K562 (cell line): ENCODE measurements at regions not wholly inside any gene's neighbourhood (a gene's known extent, or its start where the extent isn't known, plus 50 kb on each side); places are given as distances from the start of the nearest gene placed in this dataset.
A peak's percentile ranks its signal among the peaks of the same experiment; 100 is the strongest.

Source experiments
- BACH1 ChIP-seq: fragments of 200-800 bp; sonication (Bioruptor generic); IDR thresholded peaks from 2 replicates; pipeline ENCODE4 v1.6.1; 2016; ENCODE audit warnings: missing genetic modification characterization, missing compliant biosample characterization
- CBFA2T3 ChIP-seq: fragments of 450-650 bp; IDR thresholded peaks from 2 replicates; pipeline ENCODE4 v1.6.1; 2017
- CBFB ChIP-seq: sonication (generic); formaldehyde crosslinking; IDR thresholded peaks from 2 replicates; pipeline ENCODE4 v1.4.0; 2020; ENCODE audit warnings: mild to moderate bottlenecking, missing genetic modification reagents
- CCAR2 ChIP-seq: fragments of 200-400 bp; formaldehyde crosslinking; IDR thresholded peaks from 2 replicates; pipeline ENCODE4 v1.6.1; 2017; ENCODE audit warnings: mild to moderate bottlenecking, low read depth, low read length
- CHD4 ChIP-seq: fragments of 200-600 bp; sonication (generic); IDR thresholded peaks from 3 replicates; pipeline ENCODE4 v1.6.1; 2012; ENCODE audit warnings: low read depth, mild to moderate bottlenecking, mixed read lengths, low read length, inconsistent platforms; ENCODE audit not compliant: insufficient read depth, insufficient replicate concordance, poor library complexity, severe bottlenecking
- CXXC5 ChIP-seq: fragments of 250-450 bp; sonication (Bioruptor Pico); IDR thresholded peaks from 2 replicates; pipeline ENCODE4 v1.8.0; 2022; ENCODE audit warnings: inconsistent platforms, mild to moderate bottlenecking, moderate library complexity
- DIDO1 ChIP-seq: fragments of 450-650 bp; IDR thresholded peaks from 2 replicates; pipeline ENCODE4 v1.6.1; 2016; ENCODE audit warnings: low read depth, missing biosample characterization, missing genetic modification characterization
- ESRRB ChIP-seq: fragments of 250-450 bp; sonication (Bioruptor Pico); IDR thresholded peaks from 2 replicates; pipeline ENCODE4 v1.5.0; 2020; ENCODE audit warnings: mild to moderate bottlenecking, moderate library complexity, borderline replicate concordance
- EWSR1 ChIP-seq: fragments of 450-650 bp; IDR thresholded peaks from 2 replicates; pipeline ENCODE4 v1.6.1; 2018; ENCODE audit warnings: borderline replicate concordance, mild to moderate bottlenecking, low read depth, moderate library complexity; ENCODE audit not compliant: partially characterized antibody
- FOXJ2 ChIP-seq: fragments of 200-800 bp; sonication (Bioruptor generic); IDR thresholded peaks from 2 replicates; pipeline ENCODE4 v1.6.1; 2016; ENCODE audit warnings: missing genetic modification characterization, missing compliant biosample characterization
- FOXK1 ChIP-seq: sonication (generic); formaldehyde crosslinking; IDR thresholded peaks from 2 replicates; pipeline ENCODE4 v1.8.0; 2022; ENCODE audit warnings: missing genetic modification reagents, mild to moderate bottlenecking, borderline replicate concordance
- FOXM1 ChIP-seq, 2 experiments: fragments of 450-650 bp in 1 of 2; sonication (generic) in 1 of 2; formaldehyde crosslinking in 1 of 2; IDR thresholded peaks; 2 replicates each; pipeline versions ENCODE4 v1.6.1 to v1.9.0; 2017 to 2022; ENCODE audit warnings: low read depth in 2 of 2, mild to moderate bottlenecking in 2 of 2, missing genetic modification reagents in 1 of 2, moderate library complexity in 1 of 2
- HOMEZ ChIP-seq: fragments of 250-450 bp; sonication (Bioruptor Pico); IDR thresholded peaks from 2 replicates; pipeline ENCODE4 v1.4.0; 2020; ENCODE audit warnings: mild to moderate bottlenecking, moderate library complexity
- PTTG1 ChIP-seq: fragments of 450-650 bp; IDR thresholded peaks from 2 replicates; pipeline ENCODE4 v1.6.1; 2016; ENCODE audit warnings: low read depth, mild to moderate bottlenecking, missing genetic modification characterization, missing compliant biosample characterization
- RBM25 ChIP-seq: fragments of 200-400 bp; formaldehyde crosslinking; IDR thresholded peaks from 2 replicates; pipeline ENCODE4 v1.6.1; 2018; ENCODE audit warnings: low read length, low read depth, moderate library complexity; ENCODE audit not compliant: severe bottlenecking
- RCOR1 ChIP-seq, 2 experiments: IDR thresholded peaks; 2 replicates each; pipeline ENCODE4 v1.6.1; 2012; ENCODE audit warnings: low read depth in 2 of 2, low read length in 2 of 2, borderline replicate concordance in 1 of 2, improper control_type of control experiment in 1 of 2
- TAF15 ChIP-seq: fragments of 200-400 bp; formaldehyde crosslinking; IDR thresholded peaks from 2 replicates; pipeline ENCODE4 v1.6.1; 2017; ENCODE audit warnings: mild to moderate bottlenecking, low read depth, low read length, moderate library complexity
- TEAD4 ChIP-seq, 2 experiments: sonication (generic) in 1 of 2; formaldehyde crosslinking in 1 of 2; IDR thresholded peaks; 2 replicates each; pipeline versions ENCODE4 v1.6.1 to v1.8.0; 2012 to 2022; ENCODE audit warnings: borderline replicate concordance in 1 of 2, inconsistent platforms in 1 of 2, low read length in 1 of 2, mild to moderate bottlenecking in 1 of 2, missing genetic modification reagents in 1 of 2
- ZBTB1 ChIP-seq: sonication (generic); formaldehyde crosslinking; IDR thresholded peaks from 2 replicates; pipeline ENCODE4 v1.8.1; 2023; ENCODE audit warnings: missing genetic modification reagents, low read depth, mild to moderate bottlenecking, borderline replicate concordance
- ZNF140 ChIP-seq: fragments of 250-450 bp; sonication (Bioruptor Pico); IDR thresholded peaks from 2 replicates; pipeline ENCODE4 v1.8.0; 2021; ENCODE audit warnings: moderate library complexity, mild to moderate bottlenecking, inconsistent platforms
- ZNF274 ChIP-seq: IDR thresholded peaks from 2 replicates; pipeline ENCODE4 v1.6.1; 2011; ENCODE audit warnings: low read depth, mild to moderate bottlenecking, low read length, moderate library complexity, borderline replicate concordance
- ZNF644 ChIP-seq: fragments of 200-800 bp; sonication (Bioruptor generic); IDR thresholded peaks from 2 replicates; pipeline ENCODE4 v1.6.1; 2016; ENCODE audit warnings: low read depth, missing genetic modification characterization, missing compliant biosample characterization
- TF ChIP-seq, protein P1 (sequence below): fragments of 450-650 bp; formaldehyde crosslinking; IDR thresholded peaks from 2 replicates; pipeline ENCODE4 v1.4.0; 2020; ENCODE audit warnings: mild to moderate bottlenecking, moderate library complexity
- TF ChIP-seq, protein P2 (sequence below): fragments of 250-450 bp; sonication (Bioruptor Pico); IDR thresholded peaks from 2 replicates; pipeline ENCODE4 v1.8.0; 2022; ENCODE audit warnings: moderate library complexity, mild to moderate bottlenecking, inconsistent platforms

- TF ChIP-seq TEAD4 (IDR thresholded peaks at IDR 0.05; ENCODE audit: low read length) (peak; percentile 34; the same call in 1 of the 2 replicates), TEAD4 (CRISPR knock-in tag; IDR thresholded peaks at IDR 0.05; ENCODE audit: borderline replicate concordance) (no peak), RCOR1 (IDR thresholded peaks at IDR 0.05; ENCODE audit: borderline replicate concordance in 1 of 2, low read depth in 2 of 2, low read length in 2 of 2) (0 out of 4 replicates have a peak, but pooled peaks of 1 of the 2 experiments have one; percentile 5), HOMEZ (CRISPR knock-in tag) (no peak), TAF15 (no peak), FOXM1 (IDR thresholded peaks at IDR 0.05; ENCODE audit: low read depth) (no peak), FOXM1 (CRISPR knock-in tag; IDR thresholded peaks at IDR 0.05; ENCODE audit: low read depth) (no peak), BACH1 (tag) (0 out of 2 replicates have a peak, but pooled peaks have one; percentile 36), FOXJ2 (tag) (peak; percentile 93), EWSR1 (no peak), CXXC5 (CRISPR knock-in tag) (0 out of 2 replicates have a peak, but pooled peaks have one; percentile 17), CHD4 (no peak), ESRRB (CRISPR knock-in tag) (no peak), CBFA2T3 (peak; percentile 36; the same call in 1 of the 2 replicates), CCAR2 (no peak), ZNF140 (CRISPR knock-in tag) (no peak), PTTG1 (tag) (no peak), CBFB (CRISPR knock-in tag) (no peak), FOXK1 (CRISPR knock-in tag) (no peak), ZNF644 (tag) (0 out of 2 replicates have a peak, but pooled peaks have one; percentile 64), DIDO1 (tag) (no peak), RBM25 (no peak), ZBTB1 (CRISPR knock-in tag) (no peak), ZNF274 (no peak)
- TF ChIP-seq, protein P1, sequence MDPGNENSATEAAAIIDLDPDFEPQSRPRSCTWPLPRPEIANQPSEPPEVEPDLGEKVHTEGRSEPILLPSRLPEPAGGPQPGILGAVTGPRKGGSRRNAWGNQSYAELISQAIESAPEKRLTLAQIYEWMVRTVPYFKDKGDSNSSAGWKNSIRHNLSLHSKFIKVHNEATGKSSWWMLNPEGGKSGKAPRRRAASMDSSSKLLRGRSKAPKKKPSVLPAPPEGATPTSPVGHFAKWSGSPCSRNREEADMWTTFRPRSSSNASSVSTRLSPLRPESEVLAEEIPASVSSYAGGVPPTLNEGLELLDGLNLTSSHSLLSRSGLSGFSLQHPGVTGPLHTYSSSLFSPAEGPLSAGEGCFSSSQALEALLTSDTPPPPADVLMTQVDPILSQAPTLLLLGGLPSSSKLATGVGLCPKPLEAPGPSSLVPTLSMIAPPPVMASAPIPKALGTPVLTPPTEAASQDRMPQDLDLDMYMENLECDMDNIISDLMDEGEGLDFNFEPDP (CRISPR knock-in tag): no peak
- TF ChIP-seq, protein P2, sequence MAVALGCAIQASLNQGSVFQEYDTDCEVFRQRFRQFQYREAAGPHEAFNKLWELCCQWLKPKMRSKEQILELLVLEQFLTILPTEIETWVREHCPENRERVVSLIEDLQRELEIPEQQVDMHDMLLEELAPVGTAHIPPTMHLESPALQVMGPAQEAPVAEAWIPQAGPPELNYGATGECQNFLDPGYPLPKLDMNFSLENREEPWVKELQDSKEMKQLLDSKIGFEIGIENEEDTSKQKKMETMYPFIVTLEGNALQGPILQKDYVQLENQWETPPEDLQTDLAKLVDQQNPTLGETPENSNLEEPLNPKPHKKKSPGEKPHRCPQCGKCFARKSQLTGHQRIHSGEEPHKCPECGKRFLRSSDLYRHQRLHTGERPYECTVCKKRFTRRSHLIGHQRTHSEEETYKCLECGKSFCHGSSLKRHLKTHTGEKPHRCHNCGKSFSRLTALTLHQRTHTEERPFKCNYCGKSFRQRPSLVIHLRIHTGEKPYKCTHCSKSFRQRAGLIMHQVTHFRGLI: no peak
Observed at GRCh38 chr4:126750723-126751122, 882.0 kb upstream of the INTU start (continued).
